HFF-Myc (cell line): ENCODE measurements at regions not wholly inside any gene's neighbourhood (a gene's known extent, or its start where the extent isn't known, plus 50 kb on each side); places are given as distances from the start of the nearest gene placed in this dataset.

Experiments
- DNase-seq: peaks from one replicate; pipeline ENCODE4 v3.0.0-alpha.2; 2011; ENCODE audit warnings: low read depth; ENCODE audit errors: extremely low read depth
- H3K4me3 ChIP-seq: replicated peaks from 2 replicates; pipeline ENCODE4 v1.5.1; 2011; ENCODE audit warnings: low read depth, mild to moderate bottlenecking, control low read depth, low read length
- CTCF ChIP-seq: IDR thresholded peaks from 2 replicates; pipeline ENCODE4 v1.5.1; 2012; ENCODE audit warnings: mild to moderate bottlenecking, low read depth, low read length, control low read depth; ENCODE audit errors: missing control alignments

GRCh38 chrX:121320441-121320840 is 273.0 kb downstream of the GLUD2 start:
- no peak for DNase-seq
- no peak for TF ChIP-seq CTCF
- no peak overlapping the region for H3K4me3 ChIP-seq

GRCh38 chrX:121322159-121322558 is 274.7 kb downstream of the GLUD2 start:
- no peak overlapping the region for H3K4me3 ChIP-seq
- TF ChIP-seq CTCF = no peak
- DNase-seq = no peak

GRCh38 chrX:121323337-121323736 is 275.9 kb downstream of the GLUD2 start:
- no peak for TF ChIP-seq CTCF

GRCh38 chrX:121333942-121334341 is 286.5 kb downstream of the GLUD2 start:
- no peak overlapping the region for H3K4me3 ChIP-seq
- no peak for DNase-seq
- TF ChIP-seq CTCF = no peak

More at GRCh38 chrX:121323337-121323736, 275.9 kb downstream of the GLUD2 start:
- DNase-seq = no peak
- H3K4me3 ChIP-seq = no peak overlapping the region

GRCh38 chrX:121336831-121337421 is 289.5 kb downstream of the GLUD2 start:
- no peak for TF ChIP-seq CTCF
- no peak overlapping the region for H3K4me3 ChIP-seq
- no peak for DNase-seq

- no peak overlapping the region for H3K4me3 ChIP-seq
- no peak for DNase-seq
- TF ChIP-seq CTCF = no peak
Observed at GRCh38 chrX:121337816-121338215, 290.4 kb downstream of the GLUD2 start.

- H3K4me3 ChIP-seq = no peak overlapping the region
- no peak for DNase-seq
- TF ChIP-seq CTCF = no peak
Observed at GRCh38 chrX:121349263-121349662, 301.9 kb downstream of the GLUD2 start.
